Neural cell (in vitro differentiated cells): ENCODE measurements at regions not wholly inside any gene's neighbourhood (a gene's known extent, or its start where the extent isn't known, plus 50 kb on each side); places are given as distances from the start of the nearest gene placed in this dataset.

Source experiments
- EP300 ChIP-seq: fragments of 450-650 bp; conservative IDR thresholded peaks from 2 replicates; pipeline ENCODE4 v1.6.1; 2014; ENCODE audit warnings: antibody characterized with exemption, mild to moderate bottlenecking, moderate library complexity; ENCODE audit not compliant: poor library complexity, severe bottlenecking
- EZH2 ChIP-seq: fragments of 200-600, 300-800 bp; shearing (Covaris generic), sonication (generic); IDR thresholded peaks from 2 replicates; pipeline ENCODE4 v1.6.1; 2014; ENCODE audit warnings: antibody characterized with exemption, low read length, borderline replicate concordance, mild to moderate bottlenecking; ENCODE audit not compliant: insufficient read depth, poor library complexity, severe bottlenecking
- MXI1 ChIP-seq: fragments of 450-650 bp; conservative IDR thresholded peaks from 2 replicates; pipeline ENCODE4 v1.6.1; 2014; ENCODE audit warnings: antibody characterized with exemption, mild to moderate bottlenecking; ENCODE audit not compliant: poor library complexity, severe bottlenecking
- POLR2AphosphoS5 ChIP-seq: IDR thresholded peaks from 2 replicates; pipeline ENCODE4 v1.6.1; 2012
- RAD21 ChIP-seq: fragments of 450-650 bp; conservative IDR thresholded peaks from 2 replicates; pipeline ENCODE4 v1.6.1; 2014; ENCODE audit warnings: antibody characterized with exemption, mild to moderate bottlenecking, moderate library complexity
- TAF1 ChIP-seq: IDR thresholded peaks from 2 replicates; pipeline ENCODE4 v1.6.1; 2012; ENCODE audit warnings: low read depth
- TF ChIP-seq, protein P1 (sequence below): fragments of 450-650 bp; IDR thresholded peaks from 2 replicates; pipeline ENCODE4 v1.5.1; 2014; ENCODE audit warnings: antibody characterized with exemption, mild to moderate bottlenecking, moderate library complexity; ENCODE audit not compliant: poor library complexity, severe bottlenecking

DNA sequence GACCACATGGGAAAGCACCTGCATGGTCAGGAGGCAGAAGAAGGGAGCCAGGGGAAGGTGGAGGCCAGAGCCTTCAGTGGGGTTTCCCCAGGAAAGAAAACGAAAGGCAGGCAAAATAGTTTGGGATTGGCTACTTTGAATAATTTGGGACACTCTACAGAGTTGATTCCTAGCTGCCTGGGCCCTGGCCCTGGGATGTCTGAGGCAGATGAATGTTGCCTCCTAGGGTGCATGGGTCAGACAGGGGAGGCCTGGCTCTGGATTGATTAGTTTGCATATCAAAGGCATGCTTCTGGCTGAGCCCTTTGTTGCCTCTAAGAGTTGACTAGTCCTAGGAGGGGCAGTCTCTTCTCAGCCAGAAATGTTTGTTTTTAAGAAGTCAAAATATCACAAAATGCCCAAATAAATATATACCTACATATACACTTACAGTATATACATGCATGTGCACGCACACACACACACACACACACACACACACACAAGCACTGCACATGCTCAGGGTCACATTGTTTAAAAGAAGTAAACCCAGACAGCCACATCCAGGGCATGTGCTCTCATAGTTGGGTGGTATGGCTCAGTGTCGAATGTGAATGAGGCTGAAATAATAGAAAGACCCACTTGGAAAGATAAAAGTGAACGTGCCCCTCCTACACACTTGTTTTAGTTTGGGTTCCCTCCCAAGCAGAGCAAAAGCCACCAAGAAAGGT is 184.2 kb downstream of the GPAM start:
- TF ChIP-seq TAF1 = no peak
- TF ChIP-seq, protein P1, sequence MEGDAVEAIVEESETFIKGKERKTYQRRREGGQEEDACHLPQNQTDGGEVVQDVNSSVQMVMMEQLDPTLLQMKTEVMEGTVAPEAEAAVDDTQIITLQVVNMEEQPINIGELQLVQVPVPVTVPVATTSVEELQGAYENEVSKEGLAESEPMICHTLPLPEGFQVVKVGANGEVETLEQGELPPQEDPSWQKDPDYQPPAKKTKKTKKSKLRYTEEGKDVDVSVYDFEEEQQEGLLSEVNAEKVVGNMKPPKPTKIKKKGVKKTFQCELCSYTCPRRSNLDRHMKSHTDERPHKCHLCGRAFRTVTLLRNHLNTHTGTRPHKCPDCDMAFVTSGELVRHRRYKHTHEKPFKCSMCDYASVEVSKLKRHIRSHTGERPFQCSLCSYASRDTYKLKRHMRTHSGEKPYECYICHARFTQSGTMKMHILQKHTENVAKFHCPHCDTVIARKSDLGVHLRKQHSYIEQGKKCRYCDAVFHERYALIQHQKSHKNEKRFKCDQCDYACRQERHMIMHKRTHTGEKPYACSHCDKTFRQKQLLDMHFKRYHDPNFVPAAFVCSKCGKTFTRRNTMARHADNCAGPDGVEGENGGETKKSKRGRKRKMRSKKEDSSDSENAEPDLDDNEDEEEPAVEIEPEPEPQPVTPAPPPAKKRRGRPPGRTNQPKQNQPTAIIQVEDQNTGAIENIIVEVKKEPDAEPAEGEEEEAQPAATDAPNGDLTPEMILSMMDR = no peak
- TF ChIP-seq RAD21 = no peak
- no peak for TF ChIP-seq EP300
- TF ChIP-seq POLR2AphosphoS5 = no peak
- TF ChIP-seq EZH2 = no peak
- no peak for TF ChIP-seq MXI1
